HEK293 (cell line): ENCODE measurements at regions not wholly inside any gene's neighbourhood (a gene's known extent, or its start where the extent isn't known, plus 50 kb on each side); places are given as distances from the start of the nearest gene placed in this dataset.

Source experiments
- CTCF ChIA-PET: fragments of 350-600 bp; formaldehyde crosslinking; extraction: SDS; loops from one replicate; lab custom pipeline; 2021; ENCODE audit warnings: antibody characterized with exemption; lab: Yijun Ruan, JAX
- POLR2A ChIA-PET: fragments of 300-600 bp; formaldehyde crosslinking; extraction: SDS; loops from one replicate; lab custom pipeline; 2020; ENCODE audit warnings: antibody characterized with exemption, inconsistent platforms; lab: Yijun Ruan, JAX
- H3K27ac ChIP-seq: fragments of 200-500 bp; sonication (Bioruptor generic); 2 replicates; pipeline ENCODE4 v1.5.1; 2014; ENCODE audit warnings: low read depth, low read length, control low read depth, inconsistent platforms; ENCODE audit errors: extremely low read depth
- H3K36me3 ChIP-seq, 2 experiments: fragments of 200-500 bp in 1 of 2; sonication (Bioruptor generic) in 1 of 2; 1 replicate in 1 of 2; 2 replicates in 1 of 2; pipeline ENCODE4 v1.5.1; 2014 to 2017; ENCODE audit warnings: inconsistent platforms in 2 of 2, low read length in 2 of 2; ENCODE audit not compliant: control insufficient read depth in 2 of 2, insufficient read depth in 1 of 2
- H3K4me1 ChIP-seq: fragments of 200-500 bp; sonication (Bioruptor generic); 2 replicates; pipeline ENCODE4 v1.5.1; 2014; ENCODE audit warnings: mild to moderate bottlenecking, low read length, inconsistent platforms; ENCODE audit not compliant: control insufficient read depth, insufficient read depth
- H3K4me3 ChIP-seq: 2 replicates; pipeline ENCODE4 v1.5.1; 2011; ENCODE audit warnings: low read depth, mild to moderate bottlenecking, control low read depth, low read length, moderate library complexity
- H3K9me3 ChIP-seq: fragments of 200-500 bp; sonication (Bioruptor generic); 2 replicates; pipeline ENCODE4 v1.5.1; 2014; ENCODE audit warnings: low read depth, low read length, inconsistent platforms; ENCODE audit not compliant: control insufficient read depth, insufficient read depth
- BCL11A ChIP-seq: fragments of 450-650 bp; formaldehyde crosslinking; IDR thresholded peaks from 2 replicates; pipeline ENCODE4 v1.5.1; 2016; ENCODE audit warnings: low read depth, missing biosample characterization, missing genetic modification characterization
- CTCF ChIP-seq: fragments of 450-650 bp; formaldehyde crosslinking; IDR thresholded peaks from 2 replicates; pipeline ENCODE4 v1.5.1; 2016; ENCODE audit warnings: missing biosample characterization, missing genetic modification characterization
- SCRT1 ChIP-seq: fragments of 450-650 bp; formaldehyde crosslinking; IDR thresholded peaks from 2 replicates; pipeline ENCODE4 v1.5.1; 2016; ENCODE audit warnings: missing biosample characterization, missing genetic modification characterization, borderline replicate concordance
- ZBTB49 ChIP-seq: fragments of 450-650 bp; formaldehyde crosslinking; IDR thresholded peaks from 2 replicates; pipeline ENCODE4 v1.5.1; 2016; ENCODE audit warnings: missing biosample characterization, missing genetic modification characterization, low read depth
- ZNF121 ChIP-seq: fragments of 450-650 bp; formaldehyde crosslinking; IDR thresholded peaks from 2 replicates; pipeline ENCODE4 v1.5.1; 2016; ENCODE audit warnings: missing biosample characterization, missing genetic modification characterization
- ZNF157 ChIP-seq: fragments of 450-650 bp; formaldehyde crosslinking; IDR thresholded peaks from 2 replicates; pipeline ENCODE4 v1.5.1; 2016; ENCODE audit warnings: missing biosample characterization, missing genetic modification characterization
- ZNF16 ChIP-seq: fragments of 450-650 bp; formaldehyde crosslinking; IDR thresholded peaks from 2 replicates; pipeline ENCODE4 v1.5.1; 2016; ENCODE audit warnings: low read depth, missing biosample characterization, missing genetic modification characterization
- ZNF202 ChIP-seq: fragments of 450-650 bp; formaldehyde crosslinking; IDR thresholded peaks from 2 replicates; pipeline ENCODE4 v1.5.1; 2016; ENCODE audit warnings: missing biosample characterization, missing genetic modification characterization, borderline replicate concordance
- ZNF221 ChIP-seq: fragments of 450-650 bp; formaldehyde crosslinking; IDR thresholded peaks from 2 replicates; pipeline ENCODE4 v1.5.1; 2017; ENCODE audit warnings: missing biosample characterization, missing genetic modification characterization, borderline replicate concordance
- ZNF23 ChIP-seq: fragments of 450-650 bp; formaldehyde crosslinking; IDR thresholded peaks from 2 replicates; pipeline ENCODE4 v1.5.1; 2016; ENCODE audit warnings: missing biosample characterization, missing genetic modification characterization, borderline replicate concordance
- ZNF311 ChIP-seq: fragments of 450-650 bp; formaldehyde crosslinking; IDR thresholded peaks from 2 replicates; pipeline ENCODE4 v1.5.1; 2017; ENCODE audit warnings: missing biosample characterization, missing genetic modification characterization, borderline replicate concordance
- ZNF37A ChIP-seq: fragments of 450-650 bp; IDR thresholded peaks from 2 replicates; pipeline ENCODE4 v1.5.1; 2018; ENCODE audit warnings: missing biosample characterization, missing genetic modification characterization
- ZNF571 ChIP-seq: fragments of 450-650 bp; formaldehyde crosslinking; IDR thresholded peaks from 2 replicates; pipeline ENCODE4 v1.5.0; 2017; ENCODE audit warnings: missing biosample characterization, missing genetic modification characterization
- ZNF585B ChIP-seq: fragments of 450-650 bp; formaldehyde crosslinking; IDR thresholded peaks from 2 replicates; pipeline ENCODE4 v1.5.1; 2016; ENCODE audit warnings: missing biosample characterization, missing genetic modification characterization
- ZNF645 ChIP-seq: fragments of 450-650 bp; formaldehyde crosslinking; IDR thresholded peaks from 2 replicates; pipeline ENCODE4; 2016; ENCODE audit warnings: missing biosample characterization, missing genetic modification characterization
- ZNF677 ChIP-seq: fragments of 450-650 bp; IDR thresholded peaks from 2 replicates; pipeline ENCODE4 v1.5.0; 2018; ENCODE audit warnings: missing biosample characterization, mild to moderate bottlenecking, missing genetic modification characterization, moderate library complexity
- ZNF830 ChIP-seq: fragments of 450-650 bp; IDR thresholded peaks from 2 replicates; pipeline ENCODE4 v1.5.0; 2018; ENCODE audit warnings: missing biosample characterization, missing genetic modification characterization, low read depth, mild to moderate bottlenecking, moderate library complexity
- TF ChIP-seq, protein P1 (sequence below): fragments of 450-650 bp; formaldehyde crosslinking; IDR thresholded peaks from 2 replicates; pipeline ENCODE4 v1.5.1; 2016; ENCODE audit warnings: missing biosample characterization, missing genetic modification characterization

- TF ChIP-seq ZBTB49 (tag by site-specific recombination) (no peak), ZNF830 (tag by site-specific recombination) (no peak), SCRT1 (no peak), ZNF157 (tag by site-specific recombination) (no peak), BCL11A (tag by site-specific recombination) (no peak), ZNF311 (tag by site-specific recombination) (no peak), ZNF677 (tag by site-specific recombination) (no peak), ZNF645 (tag by site-specific recombination) (no peak), CTCF (tag by site-specific recombination) (no peak), ZNF37A (tag by site-specific recombination) (no peak), ZNF585B (tag by site-specific recombination) (no peak), ZNF571 (tag by site-specific recombination) (no peak)
- ChIA-PET CTCF (no interaction called here), POLR2A (no interaction called here)
- no peak overlapping the region for H3K27ac ChIP-seq
- no peaks in the 10 kb centered on the region for H3K36me3 ChIP-seq
- H3K4me3 ChIP-seq, result no peak overlapping the region
- no peaks in the 10 kb centered on the region for H3K9me3 ChIP-seq
- H3K4me1 ChIP-seq, result no peaks in the 10 kb centered on the region
Measured at GRCh38 chr11:96694338-96694737, 304.5 kb downstream of the JRKL start.

DNA sequence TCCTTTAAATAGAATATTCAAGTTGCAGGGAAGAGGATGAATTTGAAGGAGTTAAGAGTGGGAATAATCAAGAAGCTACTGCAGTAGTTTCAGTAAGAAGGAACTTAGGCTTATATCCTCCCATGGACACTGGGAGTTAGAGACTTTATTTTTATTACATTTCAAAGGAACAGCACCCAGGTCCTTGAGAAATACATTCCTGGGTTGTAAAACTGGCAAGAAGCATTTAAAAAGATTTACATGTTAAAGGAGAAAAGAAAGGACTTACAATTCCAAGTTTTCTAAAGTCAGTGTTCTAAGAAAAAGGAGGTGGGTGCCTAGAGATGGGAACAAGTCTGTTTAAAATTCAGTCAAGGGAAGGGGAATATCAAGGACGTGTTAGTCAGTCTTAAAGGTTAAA lies 306.9 kb downstream of the JRKL start:
- POLR2A ChIA-PET, result no interaction called here
- Histone ChIP-seq H3K36me3 (no peaks in the 10 kb centered on the region), H3K4me1 (no peaks in the 10 kb centered on the region), H3K9me3 (no peaks in the 10 kb centered on the region)
- TF ChIP-seq ZNF23 (tag by site-specific recombination), result no peak
- TF ChIP-seq ZNF16 (tag by site-specific recombination), result no peak
- no peak for TF ChIP-seq ZNF221 (tag by site-specific recombination)
- TF ChIP-seq ZNF202, result no peak
- TF ChIP-seq, protein P1, sequence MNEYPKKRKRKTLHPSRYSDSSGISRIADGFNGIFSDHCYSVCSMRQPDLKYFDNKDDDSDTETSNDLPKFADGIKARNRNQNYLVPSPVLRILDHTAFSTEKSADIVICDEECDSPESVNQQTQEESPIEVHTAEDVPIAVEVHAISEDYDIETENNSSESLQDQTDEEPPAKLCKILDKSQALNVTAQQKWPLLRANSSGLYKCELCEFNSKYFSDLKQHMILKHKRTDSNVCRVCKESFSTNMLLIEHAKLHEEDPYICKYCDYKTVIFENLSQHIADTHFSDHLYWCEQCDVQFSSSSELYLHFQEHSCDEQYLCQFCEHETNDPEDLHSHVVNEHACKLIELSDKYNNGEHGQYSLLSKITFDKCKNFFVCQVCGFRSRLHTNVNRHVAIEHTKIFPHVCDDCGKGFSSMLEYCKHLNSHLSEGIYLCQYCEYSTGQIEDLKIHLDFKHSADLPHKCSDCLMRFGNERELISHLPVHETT (tag by site-specific recombination), result no peak
- TF ChIP-seq ZNF121 (tag by site-specific recombination), result no peak
- TF ChIP-seq, all 188 proteins: peak for 0
- Histone ChIP-seq H3K4me3 (no peak overlapping the region), H3K27ac (no peak overlapping the region)
- CTCF ChIA-PET, result no interaction called here
